Medulla oblongata (tissue), 1 donor: ENCODE measurements at regions not wholly inside any gene's neighbourhood (a gene's known extent, or its start where the extent isn't known, plus 50 kb on each side); places are given as distances from the start of the nearest gene placed in this dataset.

Experiments
- DNase-seq: peaks from one replicate; pipeline ENCODE4 v3.0.0-alpha.2; 2015; ENCODE audit errors: extremely low spot score

DNA sequence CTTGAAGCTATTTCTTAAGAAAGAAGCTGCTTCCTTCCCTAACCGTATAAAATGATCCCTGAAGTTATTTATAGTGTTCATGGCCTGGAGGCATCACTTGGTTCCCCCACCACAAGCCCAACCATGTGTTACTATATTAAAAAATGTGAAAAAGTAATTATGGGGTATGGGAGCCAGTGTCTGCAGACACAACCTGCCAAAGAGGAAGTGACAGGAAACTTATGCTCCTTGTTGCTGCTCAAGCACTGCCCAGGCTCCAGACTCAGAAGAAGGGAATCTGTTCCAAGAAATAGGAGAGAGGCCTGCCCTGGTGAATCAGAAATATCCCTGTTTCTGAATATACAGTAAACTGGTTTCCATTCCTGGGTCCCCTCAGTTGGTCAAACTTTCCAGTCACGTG lies 217.2 kb upstream of the BMP4 start:
- no peak for DNase-seq

DNA sequence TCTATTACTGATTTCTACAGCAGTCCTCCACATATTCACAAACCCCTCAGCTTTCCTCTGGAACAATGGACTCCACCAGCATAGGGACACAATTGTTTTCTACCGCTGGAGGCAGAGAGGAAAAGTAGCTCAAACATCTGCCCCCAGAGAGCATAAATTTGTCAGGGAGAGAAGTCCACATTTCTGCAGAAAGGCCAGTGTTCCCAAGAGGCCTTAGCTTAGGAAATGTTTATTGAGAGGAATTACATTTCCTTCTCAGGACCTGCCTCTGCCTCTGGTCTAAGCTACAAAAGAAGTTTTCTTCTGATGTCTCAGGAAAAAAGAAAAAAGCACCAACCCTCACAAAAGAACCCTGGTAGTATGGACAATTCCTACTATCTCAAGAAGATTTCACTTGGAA lies 217.8 kb upstream of the BMP4 start:
- DNase-seq = no peak

DNA sequence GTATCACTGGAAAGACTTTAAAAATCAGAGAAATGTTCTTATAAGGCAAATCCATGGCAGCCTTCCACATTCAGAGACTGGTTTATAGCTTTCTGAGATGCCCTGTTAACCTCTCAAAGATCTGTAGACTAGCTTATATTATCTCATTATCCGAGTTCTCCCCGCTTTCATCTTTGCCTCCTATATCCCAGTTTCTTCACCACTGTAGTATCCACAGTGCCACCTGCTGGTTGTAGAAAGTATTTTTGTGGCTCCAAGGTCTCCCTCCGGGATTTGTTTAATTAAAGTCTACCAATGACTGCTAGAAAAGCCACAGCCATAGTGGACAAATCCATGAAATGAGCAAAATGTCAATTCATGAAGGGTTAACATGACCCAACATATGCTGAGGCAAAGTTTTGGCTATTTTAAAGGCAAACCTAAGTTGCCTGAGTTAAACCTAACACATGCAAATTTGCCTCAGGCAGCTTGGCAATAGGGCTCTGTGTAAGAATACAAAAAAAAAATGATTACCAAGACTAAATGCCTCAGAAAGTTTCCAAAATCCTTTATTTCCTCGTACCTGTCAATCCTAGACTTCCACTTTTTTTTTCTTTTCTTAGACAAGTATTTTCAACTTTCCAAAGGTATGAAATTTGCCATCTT lies 218.8 kb upstream of the BMP4 start:
- peak; percentile 91 for DNase-seq

DNA sequence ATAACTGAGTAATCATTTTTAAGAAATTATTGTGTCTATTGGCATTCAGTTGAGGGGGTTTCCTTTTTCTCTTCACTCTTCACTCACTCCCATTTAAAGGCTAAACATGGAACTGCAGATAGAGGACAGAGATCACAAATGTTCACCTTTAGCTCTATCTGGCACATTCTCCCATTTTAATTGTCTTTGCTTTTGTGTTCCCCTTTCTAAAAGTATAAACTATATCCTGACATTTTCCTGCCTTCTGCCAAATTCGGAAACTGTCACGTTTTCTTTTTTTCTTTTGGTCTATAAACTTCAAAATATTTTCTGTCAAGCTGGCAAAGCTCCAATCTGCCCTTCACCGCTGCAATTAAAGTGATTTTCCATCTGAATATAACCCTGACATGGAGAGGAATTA lies 219.8 kb upstream of the CDKN3 start:
- DNase-seq = no peak

DNA sequence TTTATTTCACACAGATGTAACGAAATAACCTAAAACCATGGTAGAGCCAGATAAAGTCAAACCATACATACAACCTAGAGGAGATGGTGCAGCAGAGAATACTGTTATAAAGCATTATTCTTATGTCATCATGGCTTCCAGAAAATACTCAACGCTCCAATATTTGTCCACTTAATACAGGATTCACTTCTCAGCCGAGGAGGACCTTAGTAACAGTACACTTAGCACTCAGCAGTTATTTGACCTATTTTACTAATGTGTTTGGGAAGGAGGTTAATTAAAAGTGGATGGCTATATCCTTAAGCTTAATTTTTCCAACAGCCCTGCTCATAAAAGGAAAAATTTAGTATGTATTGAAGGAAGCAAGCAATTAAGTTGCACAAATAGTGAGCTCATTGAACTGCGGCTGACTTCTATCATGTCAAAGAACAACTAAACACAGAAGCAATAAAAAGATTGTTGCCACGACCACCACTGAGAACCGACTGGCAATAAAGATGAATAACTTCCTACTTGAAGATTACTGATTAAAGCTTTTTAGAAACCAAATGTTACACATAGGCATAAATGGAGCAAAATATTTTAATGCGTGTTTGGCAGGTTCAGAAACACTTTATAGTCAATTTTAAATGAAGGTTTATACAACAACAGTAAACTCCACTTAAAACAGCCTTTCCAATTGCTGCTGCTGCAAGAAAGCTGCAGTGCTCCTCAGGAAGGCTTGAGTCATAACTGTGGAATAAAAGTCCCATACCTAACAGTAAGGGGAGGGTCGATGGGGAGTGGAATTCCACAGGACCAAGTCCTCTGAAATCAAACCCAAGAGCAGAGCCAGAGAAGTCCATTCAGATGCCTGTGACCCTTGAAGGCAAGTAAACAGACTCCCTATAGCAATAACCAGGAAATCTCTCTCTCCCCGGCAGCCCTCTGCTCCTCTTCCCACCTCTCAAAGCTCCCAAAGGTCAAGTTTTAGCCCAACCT lies 218.9 kb upstream of the CDKN3 start:
- DNase-seq = no peak

DNA sequence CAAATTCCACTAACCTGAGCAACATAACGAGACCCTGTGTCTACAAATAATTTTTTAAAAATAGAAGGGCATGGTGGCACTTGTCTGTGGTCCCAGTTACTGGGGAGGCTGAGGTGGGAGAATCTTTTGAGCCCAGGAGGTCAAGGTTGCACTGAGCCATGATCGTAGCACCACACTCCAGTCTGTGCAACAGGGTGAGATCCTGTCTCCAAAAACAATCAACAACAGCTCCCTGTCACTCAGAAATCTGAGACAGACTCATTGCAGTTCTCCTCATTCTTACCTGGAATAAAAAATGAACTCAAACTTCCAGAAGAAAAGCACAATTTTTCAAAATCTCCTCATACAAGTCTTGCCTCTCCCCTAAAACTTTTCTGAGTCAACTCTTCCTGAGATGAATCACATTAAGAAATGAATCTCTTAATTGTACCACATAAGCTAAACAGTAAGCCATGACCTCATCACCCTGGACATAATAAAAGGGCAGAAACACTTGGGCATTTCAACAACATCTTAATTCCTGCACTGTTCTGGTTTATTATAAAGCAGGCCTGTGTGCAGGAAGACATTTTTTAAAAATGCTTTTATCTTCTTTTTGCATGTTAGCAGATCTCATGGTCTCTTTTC lies 214.3 kb upstream of the CDKN3 start:
- no peak for DNase-seq

DNA sequence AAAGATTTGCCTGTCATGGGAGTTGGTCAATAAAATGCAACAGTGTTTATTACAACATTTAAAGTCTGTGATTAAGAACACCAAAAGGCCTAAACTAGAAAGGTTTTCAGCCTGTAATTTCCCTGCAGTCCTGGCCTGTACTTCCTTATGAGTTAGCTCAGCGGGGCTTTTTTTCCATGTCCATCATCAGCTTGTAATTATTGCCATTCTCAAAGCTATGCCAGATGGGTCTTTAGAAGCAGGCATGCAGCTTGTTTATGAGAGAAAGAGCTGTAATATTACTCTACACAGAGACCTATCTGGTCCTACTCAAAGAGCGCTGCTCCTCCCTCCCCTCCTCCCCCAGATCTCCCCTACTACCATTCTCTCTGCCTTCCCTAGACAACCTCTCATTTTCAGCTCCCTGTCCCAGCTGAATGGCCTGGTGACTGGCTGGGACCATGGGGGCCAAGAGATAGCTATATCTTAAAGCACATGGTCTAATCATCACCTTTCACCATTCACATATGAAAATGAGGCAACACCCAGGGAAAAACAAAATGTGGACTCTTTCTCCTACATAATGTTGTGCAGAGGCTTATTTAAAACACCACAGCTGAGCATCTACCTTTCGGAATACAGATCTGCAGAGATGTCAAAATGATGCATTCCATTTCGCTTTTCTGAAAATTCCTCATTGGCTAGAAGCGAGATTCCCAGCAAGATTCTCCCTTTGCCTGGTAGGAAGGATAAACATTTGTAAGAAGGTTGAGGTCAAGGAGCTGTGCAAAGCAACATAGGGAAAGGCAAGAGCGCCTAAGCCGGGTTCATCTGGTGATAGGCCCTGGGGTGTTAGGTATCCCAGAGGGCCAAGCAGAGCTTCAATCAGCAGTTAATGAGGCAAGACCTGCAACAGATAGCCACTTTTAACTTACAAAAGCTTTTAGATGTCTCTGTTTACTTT lies 209.7 kb upstream of the CDKN3 start:
- DNase-seq = no peak

DNA sequence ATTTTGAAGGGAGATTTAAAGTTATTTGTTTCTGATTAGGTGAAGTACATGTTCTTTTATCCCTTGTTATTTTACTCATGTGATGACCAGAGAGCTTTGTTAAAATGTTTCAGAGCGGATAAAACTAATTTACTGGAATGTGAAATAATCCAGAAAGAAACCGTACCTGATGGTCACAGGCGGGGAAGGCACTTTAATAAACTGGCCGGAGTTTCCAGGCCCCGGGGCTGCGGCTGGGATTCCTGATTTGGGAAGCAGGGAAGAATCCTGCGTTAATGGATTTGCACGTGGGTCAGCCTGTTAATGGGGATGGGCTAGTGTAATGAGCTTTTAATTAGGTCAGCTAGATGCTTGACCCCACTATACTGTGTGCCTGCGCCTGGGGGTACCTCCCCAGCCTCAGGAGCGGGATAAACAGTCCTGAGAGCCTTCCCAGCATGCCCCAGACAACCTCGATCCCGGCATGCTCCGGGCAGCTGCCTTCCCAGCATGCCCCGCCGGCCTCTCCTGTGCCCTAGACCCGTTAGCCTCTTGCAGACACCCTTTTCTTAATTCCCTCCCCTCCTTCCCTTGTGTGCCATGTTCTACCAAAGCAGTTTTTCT lies 208.6 kb upstream of the CDKN3 start:
- DNase-seq = no peak

DNA sequence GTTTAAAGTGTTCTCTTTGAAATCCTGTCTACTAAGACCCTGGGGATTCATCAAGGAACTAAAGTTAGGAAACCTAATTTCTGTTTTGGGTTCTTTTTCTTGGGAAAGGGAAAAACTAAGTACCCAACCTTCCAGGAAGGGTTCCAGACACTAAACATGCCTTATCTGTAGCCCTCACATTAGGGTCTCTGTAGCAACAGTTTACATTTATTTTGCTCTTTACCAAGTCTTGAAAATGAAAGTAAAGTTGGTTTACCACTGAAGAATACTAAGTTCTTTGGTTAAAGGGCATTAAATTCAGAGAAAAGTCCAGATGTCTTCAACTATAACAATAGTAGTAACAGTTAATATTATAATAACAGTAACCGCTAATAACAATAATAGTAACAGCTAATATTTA lies 207.5 kb upstream of the CDKN3 start:
- no peak for DNase-seq

DNA sequence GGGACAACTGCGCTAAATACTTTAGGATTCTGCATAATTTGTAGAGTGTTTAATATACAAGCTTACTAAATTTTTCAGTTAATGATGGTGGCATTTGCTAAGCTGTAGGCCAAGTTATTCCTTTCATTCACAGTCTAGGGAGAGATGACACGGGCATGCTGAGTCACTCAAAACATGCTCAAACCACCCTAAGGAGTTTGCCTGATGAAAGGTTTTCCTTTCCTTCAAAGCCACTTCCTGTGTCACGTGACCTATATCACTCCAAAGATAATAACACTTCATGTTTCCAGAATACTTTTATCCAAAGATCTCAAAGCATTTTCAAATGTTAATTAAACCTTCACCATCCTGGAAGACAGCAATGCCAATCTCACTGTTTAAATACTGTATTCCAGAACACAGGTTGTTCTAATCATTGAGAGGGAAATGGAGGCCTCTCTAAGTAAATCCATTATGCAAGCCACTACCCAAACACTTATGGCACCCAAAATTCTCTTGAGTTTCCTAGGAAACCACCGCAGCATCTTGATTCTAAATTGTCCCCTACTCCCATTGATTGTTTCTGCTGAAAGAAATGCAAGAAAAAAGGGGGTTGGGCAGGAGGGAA lies 207.0 kb upstream of the CDKN3 start:
- no peak for DNase-seq

DNA sequence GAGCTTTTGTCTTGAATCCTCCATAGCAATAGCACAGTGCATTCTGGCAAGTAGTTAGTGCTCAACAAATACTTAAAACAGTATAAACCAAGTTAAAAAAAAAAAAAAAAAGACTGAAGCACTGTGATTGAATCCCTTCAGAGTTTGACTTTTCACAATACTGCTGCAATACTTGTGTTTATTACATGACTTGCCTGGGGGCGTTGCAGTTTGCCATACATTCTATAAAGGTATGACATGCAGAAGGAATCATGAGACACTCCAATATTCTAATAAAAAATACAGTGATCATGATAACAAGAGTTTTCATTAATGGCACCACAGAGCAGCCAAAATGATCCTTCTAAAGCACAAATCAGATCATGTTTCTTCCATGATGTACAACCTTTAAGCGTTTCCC lies 205.0 kb upstream of the CDKN3 start:
- no peak for DNase-seq

DNA sequence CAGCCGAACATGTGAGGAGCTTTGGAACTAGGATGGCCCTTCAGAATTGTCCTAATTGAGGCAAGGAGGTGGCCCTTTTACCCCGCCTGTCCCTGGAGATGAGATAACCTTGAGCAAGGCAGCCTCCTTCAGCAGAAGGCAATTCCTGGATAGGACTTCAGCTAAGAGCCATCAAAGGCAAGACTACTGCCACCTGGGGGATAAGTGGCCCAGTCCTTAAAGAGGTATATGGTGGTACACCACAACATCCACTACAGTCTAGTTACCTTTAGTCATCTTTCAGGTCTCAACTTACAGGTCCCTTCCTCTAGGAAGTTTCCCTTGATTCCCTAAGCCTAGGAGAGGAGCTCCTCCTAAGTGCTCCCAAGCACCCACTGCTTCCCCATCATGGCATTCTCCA lies 204.2 kb upstream of the CDKN3 start:
- no peak for DNase-seq

DNA sequence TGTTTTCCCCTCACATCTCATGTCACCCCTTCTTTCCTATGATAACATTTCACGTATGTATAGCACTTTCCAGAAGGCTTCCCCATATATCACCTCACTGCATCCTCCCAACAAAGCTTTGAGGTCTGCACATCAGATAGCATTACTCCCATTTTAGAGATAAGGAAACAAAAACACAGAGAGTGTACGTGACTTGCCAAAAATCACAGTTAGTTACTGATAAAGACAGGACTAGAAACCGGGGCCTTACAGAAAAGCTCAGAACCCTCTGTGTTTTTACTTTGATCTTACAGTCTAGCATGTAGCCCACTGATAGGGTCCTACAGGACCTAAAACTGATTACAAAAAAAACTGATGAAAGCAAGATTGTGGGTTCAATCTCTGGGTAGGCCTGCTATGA lies 202.9 kb upstream of the CDKN3 start:
- no peak for DNase-seq

DNA sequence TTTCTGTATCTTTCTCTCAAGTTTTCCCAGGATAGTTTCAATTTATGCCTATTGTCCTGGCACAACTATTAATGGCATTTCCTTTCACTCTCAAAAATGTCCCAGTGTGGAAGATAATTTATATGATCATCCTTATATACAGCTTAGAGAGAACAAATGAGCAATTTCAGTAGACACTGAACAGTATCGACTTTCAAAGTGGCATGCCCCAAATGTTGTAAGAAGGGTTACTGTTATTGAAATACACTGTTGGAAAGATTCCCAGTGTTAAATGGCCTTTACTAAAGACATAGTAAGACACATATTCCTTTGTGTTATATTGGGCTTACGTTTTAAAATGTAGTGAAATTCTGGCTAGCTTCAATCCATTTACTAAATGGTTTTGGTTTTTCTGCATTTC lies 202.3 kb upstream of the CDKN3 start:
- DNase-seq = no peak

DNA sequence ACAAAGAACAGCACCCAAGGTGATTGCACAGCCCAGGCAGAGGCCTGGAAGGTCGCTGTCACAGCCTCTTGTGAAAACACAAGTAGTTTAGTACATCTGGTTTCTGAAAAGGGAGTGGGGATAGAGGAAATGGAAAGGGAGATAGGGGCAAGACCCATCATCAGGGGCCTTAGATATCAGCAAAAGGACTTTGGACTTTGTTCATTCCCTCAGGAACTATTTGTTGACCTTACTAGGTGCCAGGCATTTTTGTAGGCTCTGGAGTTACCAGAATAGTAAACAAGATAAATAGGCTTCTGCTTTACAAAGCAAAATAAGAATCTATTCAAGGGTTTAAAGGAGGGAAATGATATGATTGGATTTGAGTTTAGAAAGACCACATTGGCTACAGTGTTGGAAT lies 199.4 kb upstream of the CDKN3 start:
- DNase-seq = no peak

DNA sequence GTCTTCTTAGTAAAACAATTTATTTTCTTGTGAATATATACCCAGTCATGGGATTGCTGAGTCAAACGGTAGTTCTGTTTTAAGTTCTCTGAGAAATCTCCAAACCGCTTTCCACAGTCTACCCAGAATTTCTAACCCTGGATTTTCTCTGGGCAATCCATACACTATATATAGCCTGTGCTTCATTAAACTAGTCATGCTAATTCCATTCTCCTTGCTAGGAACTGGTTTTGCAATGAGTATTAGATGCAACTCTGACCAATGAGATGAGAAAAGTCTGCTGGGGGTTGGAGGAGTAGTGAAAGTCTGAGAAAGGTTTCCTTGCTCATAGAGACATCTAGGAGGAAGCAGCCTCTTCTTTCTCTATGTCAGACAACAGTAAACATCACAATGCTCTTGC lies 196.1 kb upstream of the CDKN3 start:
- no peak for DNase-seq

DNA sequence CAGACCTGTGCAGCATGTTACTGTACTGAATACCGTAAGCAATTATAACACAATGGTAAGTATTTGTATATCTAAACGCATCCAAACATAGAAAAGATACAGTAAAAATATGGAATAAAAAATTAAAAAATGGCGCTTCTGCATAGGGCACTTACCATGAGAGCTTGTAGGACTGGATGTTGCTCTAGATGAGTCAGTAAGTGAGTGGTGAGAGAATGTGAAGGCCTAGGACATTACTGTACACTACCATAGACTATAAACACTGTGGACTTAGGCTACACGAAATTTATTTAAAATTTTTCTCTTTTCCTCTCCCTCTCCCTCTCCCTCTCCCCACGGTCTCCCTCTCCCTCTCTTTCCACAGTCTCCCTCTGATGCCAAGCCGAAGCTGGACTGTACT lies 194.5 kb upstream of the CDKN3 start:
- DNase-seq = no peak

DNA sequence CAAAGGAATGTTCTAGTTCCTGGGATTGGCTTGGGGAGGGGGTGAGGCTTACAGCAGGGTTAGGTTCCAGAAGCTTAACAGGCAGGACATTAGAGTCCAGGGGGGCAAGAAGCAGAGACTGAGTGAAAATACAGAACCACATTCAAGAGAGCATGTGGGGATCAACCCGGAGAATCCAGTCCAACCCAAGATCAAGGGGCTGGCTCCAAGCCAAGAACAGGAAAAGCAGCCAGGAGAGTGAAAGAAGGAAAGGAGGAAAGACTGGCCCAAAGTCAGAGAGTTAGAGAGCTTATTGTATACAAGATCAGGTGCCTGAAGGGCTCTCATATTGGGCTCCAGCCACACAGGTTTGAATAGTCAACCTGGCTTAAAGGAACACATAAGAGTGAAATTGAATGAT lies 190.3 kb upstream of the CDKN3 start:
- DNase-seq = no peak

DNA sequence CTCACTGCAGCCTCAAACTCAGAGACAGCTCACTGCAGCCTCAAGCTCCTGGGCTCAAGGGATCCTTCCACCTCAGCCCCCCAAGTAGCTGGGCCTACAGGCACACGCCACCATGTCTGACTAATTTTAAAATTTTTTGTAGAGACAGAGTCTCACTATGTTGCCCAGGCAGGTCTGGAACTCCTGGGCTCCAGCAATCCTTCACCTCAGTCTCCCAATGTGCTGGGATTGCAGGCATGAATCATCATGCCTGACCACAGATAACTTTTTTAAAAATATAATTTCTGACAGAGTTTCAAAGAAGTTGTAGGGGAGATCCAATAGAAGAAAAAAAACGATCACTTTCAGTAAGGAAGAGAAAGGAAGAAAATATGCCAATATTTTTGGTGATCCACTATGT lies 189.7 kb upstream of the CDKN3 start:
- DNase-seq = no peak

DNA sequence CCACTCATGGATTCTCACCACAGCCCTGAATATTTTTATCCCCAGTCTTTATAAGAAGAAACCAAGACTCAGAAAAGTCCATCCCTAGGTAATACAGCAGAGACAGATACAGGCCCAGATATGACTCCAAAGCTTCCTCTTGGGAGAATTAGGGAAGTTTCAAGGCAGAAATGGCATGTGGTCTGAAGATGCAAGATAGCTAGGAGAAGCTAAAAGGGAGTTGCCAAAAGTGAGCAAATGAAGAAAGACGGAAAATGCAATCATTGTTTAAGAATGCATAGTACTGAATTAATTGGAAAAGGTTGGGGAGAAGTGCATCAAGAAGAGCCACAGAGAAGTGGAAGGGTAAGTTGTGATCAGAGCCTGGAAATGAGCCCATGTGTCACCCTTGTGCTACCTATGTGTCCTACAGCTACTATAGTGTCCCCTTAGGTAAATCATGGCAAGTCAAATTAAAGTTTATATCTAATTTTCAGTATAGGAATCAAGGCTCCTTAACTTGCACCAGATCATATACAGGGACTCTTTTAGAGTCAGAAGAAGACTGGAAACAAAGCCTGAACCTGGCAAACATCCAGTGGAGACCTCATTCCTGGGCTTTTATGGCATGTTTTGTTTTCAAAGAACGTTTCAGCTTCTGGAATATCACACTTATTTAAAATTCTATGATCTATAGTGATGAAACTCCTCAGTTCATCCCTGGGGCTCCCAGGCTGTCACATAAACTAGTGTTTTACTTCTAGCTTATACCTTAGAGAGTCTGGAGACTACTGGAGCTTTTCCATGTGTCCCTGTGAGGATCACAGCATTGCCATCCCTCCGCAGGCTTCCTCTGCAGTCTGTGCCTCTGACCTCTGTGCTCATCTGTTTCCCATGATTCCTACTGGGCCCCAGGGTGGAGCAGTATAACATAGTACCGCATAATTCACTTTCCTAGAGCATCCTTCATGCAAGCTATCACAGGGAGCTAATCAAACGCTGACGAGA lies 189.0 kb upstream of the CDKN3 start:
- DNase-seq = no peak
